Pancreas (tissue), 10 donors: ENCODE measurements at regions not wholly inside any gene's neighbourhood (a gene's known extent, or its start where the extent isn't known, plus 50 kb on each side); places are given as distances from the start of the nearest gene placed in this dataset.
A peak's percentile ranks its signal among the peaks of the same experiment; 100 is the strongest.

Experiments used
- ATAC-seq, 4 donors: fragments of 200-7000 bp; cut with Tn5 transposase; one replicate each; pipeline versions ENCODE4 v1.8.0 to v1.9.1; 2020; ENCODE audit warnings: mild to moderate bottlenecking in 4 of 4, moderate library complexity in 4 of 4
- DNase-seq, 6 donors: peaks; one replicate each; pipeline ENCODE4 v3.0.0-alpha.2; 2020
- FAIRE-seq: peaks from 2 replicates; lab custom pipeline; 2012; peaks lifted over from hg19 to GRCh38; lab: Jason Lieb, UNC
- H3K27ac ChIP-seq, 4 donors: fragments of 200-600 bp; sonication (generic); 1 replicate in 3 of 4; 2 replicates in 1 of 4; pipeline versions ENCODE4 v1.5.0 to v1.8.0; 2020
- H3K27me3 ChIP-seq, 4 donors: fragments of 200-600 bp; one replicate each; pipeline ENCODE4 v1.8.0; 2021
- H3K36me3 ChIP-seq, 3 donors: fragments of 200-600 bp; sonication (generic) in 1 of 3; one replicate each; pipeline versions ENCODE4 v1.5.0 to v1.8.0; 2020 to 2021
- H3K4me1 ChIP-seq, 3 donors: fragments of 200-600 bp; one replicate each; pipeline ENCODE4 v1.8.0; 2021
- H3K4me3 ChIP-seq, 4 donors: fragments of 200-600 bp; sonication (generic) in 2 of 4; one replicate each; pipeline versions ENCODE4 v1.5.0 to v1.8.0; 2020 to 2021
- H3K9me3 ChIP-seq, 4 donors: fragments of 200-600 bp; one replicate each; pipeline ENCODE4 v1.8.0; 2021
- WGBS, 2 donors: extraction: QIAGEN DNeasy Blood & Tissue Kit; methylation state at CpG; one replicate each; pipeline ENCODE4 v1.1.7; 2013; 5-methylcytosine and 5-hydroxymethylcytosine counted together
- intact Hi-C, 3 donors: fragments of 100-400 bp; cut with DNase I; formaldehyde crosslinking; loops; one replicate each; pipeline versions ENCODE4 v1.11.1 to v1.14.2; 2022
- TF ChIP-seq, protein P1 (sequence below), 4 donors: fragments of 200-600 bp; sonication (generic) in 3 of 4; IDR thresholded peaks; one replicate each; pipeline versions ENCODE4 v1.5.0 to v1.8.0; 2021; ENCODE audit warnings: antibody characterized with exemption in 4 of 4
- donor health status: healthy with polysubstance abuse.
- donor health status: DM: no; HTN: no; CAD: no; lungs with moderate emphysema.
- donor health status: DM: no; HTN: no; CAD: no.
- donor health status: control.
- donor health status: control.
- donor health status: Bipolar disorder and iron deficiency.
- donor health status: DM: yes; HTN: yes; CAD: no.
- donor health status: DM: no; HTN: no; CAD: no.
- donor health status: DM: no; HTN: no; CAD: no.
- donor health status: DM: yes; HTN: yes; CAD: no.

DNA sequence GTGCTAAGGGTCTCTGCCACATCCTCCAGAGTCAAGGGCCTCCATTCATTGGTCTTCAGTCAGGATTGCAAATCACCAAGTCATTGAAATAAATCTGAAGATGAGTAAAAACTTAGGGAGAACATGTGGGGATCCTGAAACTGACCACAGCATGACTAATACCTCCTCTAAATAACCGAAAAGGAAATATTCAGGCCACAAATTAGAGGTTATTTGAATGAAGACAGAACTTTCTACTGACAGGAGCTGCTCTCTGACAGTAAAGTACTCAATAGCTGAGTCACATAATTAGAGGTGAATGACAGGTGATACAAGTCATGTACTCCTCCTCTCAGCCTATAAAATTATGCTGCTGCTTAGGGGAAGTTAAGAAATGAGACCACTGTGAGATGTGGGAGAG is 240.2 kb upstream of the F9 start:
- TF ChIP-seq, protein P1, sequence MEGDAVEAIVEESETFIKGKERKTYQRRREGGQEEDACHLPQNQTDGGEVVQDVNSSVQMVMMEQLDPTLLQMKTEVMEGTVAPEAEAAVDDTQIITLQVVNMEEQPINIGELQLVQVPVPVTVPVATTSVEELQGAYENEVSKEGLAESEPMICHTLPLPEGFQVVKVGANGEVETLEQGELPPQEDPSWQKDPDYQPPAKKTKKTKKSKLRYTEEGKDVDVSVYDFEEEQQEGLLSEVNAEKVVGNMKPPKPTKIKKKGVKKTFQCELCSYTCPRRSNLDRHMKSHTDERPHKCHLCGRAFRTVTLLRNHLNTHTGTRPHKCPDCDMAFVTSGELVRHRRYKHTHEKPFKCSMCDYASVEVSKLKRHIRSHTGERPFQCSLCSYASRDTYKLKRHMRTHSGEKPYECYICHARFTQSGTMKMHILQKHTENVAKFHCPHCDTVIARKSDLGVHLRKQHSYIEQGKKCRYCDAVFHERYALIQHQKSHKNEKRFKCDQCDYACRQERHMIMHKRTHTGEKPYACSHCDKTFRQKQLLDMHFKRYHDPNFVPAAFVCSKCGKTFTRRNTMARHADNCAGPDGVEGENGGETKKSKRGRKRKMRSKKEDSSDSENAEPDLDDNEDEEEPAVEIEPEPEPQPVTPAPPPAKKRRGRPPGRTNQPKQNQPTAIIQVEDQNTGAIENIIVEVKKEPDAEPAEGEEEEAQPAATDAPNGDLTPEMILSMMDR (IDR thresholded peaks at IDR 0.05): no peak
- H3K4me3 ChIP-seq: no peak overlapping the region
- no peak overlapping the region for H3K27ac ChIP-seq
- 61% methylated on average over 1 of the region's 1 CpG for WGBS, 2 donors
- H3K9me3 ChIP-seq: no peaks in the 10 kb centered on the region
- H3K36me3 ChIP-seq: no peaks in the 10 kb centered on the region
- no peak for DNase-seq
- FAIRE-seq: no peak
- no peaks in the 10 kb centered on the region for H3K27me3 ChIP-seq
- peaks cover 0 to 4% (median 0%) of the 10 kb centered on the region in 3 donors for H3K4me1 ChIP-seq
- intact Hi-C loops: no loop called here
- no peak for ATAC-seq

DNA sequence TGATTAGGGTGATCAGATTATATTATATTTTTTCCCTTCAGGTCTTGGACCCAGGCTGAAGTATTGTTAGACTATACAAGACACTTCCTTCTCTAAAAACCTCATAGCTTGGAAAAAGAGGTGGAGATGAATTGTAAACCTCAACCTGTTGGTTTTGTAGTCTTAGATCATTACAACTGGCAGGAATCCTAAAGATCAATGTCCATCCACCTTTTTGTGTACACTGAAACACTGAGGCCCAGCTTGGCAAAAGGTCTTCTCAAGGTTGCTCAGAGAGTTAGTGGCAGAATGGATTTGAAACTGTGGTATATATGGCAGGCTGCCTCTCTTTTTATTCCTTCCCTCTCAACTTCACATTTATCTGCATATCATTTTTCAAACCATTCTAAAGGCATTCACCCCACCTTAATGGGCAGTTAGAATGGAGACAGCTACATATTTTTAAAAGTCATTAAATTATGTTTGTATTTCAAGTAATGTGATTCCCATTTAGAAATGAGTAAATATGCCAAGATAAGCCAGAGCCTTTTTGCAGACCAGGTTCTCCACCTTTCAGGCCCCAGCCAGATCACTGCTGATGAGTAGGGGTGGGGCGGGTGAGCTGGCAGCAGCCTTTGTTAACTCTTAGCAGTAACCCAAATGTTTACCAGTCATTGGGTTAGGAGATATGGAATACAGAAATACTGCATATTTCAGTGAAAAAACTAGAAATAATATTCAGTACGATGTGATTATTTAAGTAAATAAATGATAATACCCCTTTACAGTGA is 243.2 kb upstream of the F9 start:
- ATAC-seq (peak; percentile 70 to 85 (median 78)), FAIRE-seq (peak; percentile 9), DNase-seq (peak in 3 of 6 donors; percentile 6 to 15 (median 15))
- peaks cover 0 to 4% (median 0%) of the 10 kb centered on the region in 3 donors for H3K4me1 ChIP-seq
- no peaks in the 10 kb centered on the region for H3K9me3 ChIP-seq
- TF ChIP-seq, protein P1 (IDR thresholded peaks at IDR 0.05): no peak
- no peaks in the 10 kb centered on the region for H3K36me3 ChIP-seq
- H3K27me3 ChIP-seq: no peaks in the 10 kb centered on the region
- intact Hi-C loops: no loop called here
- WGBS, 2 donors: 21 to 33% methylated on average over 2 of the region's 2 CpGs
- no peak overlapping the region for H3K4me3 ChIP-seq
- H3K27ac ChIP-seq: no peak overlapping the region

DNA sequence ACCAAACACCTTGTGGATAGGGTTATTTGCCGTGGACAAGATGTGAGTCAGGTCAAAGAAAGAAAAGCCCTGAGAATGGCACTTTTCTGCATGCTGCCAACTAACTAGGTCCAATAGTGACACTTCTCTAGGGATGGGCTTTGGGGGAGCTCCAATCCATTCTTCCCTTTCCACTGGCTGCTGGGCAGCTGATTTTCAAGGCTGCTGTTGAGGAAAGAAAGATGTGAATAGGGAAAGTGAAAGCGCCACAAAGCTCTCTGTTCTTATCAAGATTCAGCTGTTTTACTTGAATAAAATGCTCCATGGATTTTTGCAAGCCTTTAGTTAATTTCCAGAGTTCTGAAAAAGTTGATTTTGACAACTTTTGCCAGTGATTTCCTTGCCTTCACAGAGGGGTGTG is 244.2 kb upstream of the F9 start:
- TF ChIP-seq, protein P1 (IDR thresholded peaks at IDR 0.05): no peak
- no peak overlapping the region for H3K27ac ChIP-seq
- H3K4me3 ChIP-seq: no peak overlapping the region
- DNase-seq (no peak), ATAC-seq (peak in 1 of 4 donors; percentile 34), FAIRE-seq (no peak)
- H3K27me3 ChIP-seq: no peaks in the 10 kb centered on the region
- H3K9me3 ChIP-seq: no peaks in the 10 kb centered on the region
- H3K4me1 ChIP-seq: peaks cover 0 to 4% (median 0%) of the 10 kb centered on the region in 3 donors
- WGBS, 2 donors: 72 to 83% methylated on average over 2 of the region's 2 CpGs
- intact Hi-C loops: no loop called here
- H3K36me3 ChIP-seq: no peaks in the 10 kb centered on the region

DNA sequence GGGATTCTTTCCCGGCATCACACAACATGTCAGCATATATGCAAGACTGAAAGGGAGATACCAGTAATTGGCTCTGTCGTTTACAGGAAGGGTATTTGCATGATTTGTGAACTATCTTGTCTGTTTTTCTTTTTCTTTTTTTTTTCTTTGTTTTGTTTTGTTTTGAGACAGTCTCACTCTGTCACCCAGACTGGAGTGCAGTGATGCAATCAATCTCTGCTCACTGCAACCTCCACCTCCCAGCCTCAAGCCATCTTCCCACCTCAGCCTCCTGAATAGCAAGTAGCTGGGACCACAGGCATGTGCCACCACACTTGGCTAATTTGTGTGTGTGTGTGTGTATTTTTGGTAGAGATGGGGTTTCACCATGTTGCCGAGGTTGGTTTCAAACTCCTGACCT is 262.7 kb upstream of the F9 start:
- H3K27me3 ChIP-seq: peaks cover 0 to 6% (median 0%) of the 10 kb centered on the region in 4 donors
- H3K36me3 ChIP-seq: no peaks in the 10 kb centered on the region
- H3K9me3 ChIP-seq: no peaks in the 10 kb centered on the region
- no peak overlapping the region for H3K4me3 ChIP-seq
- TF ChIP-seq, protein P1 (IDR thresholded peaks at IDR 0.05): no peak
- FAIRE-seq: no peak
- DNase-seq: no peak
- intact Hi-C loops: no loop called here
- no peak overlapping the region for H3K27ac ChIP-seq
- ATAC-seq: no peak
- WGBS, 2 donors: 59% methylated on average over 3 of the region's 3 CpGs
- H3K4me1 ChIP-seq: no peaks in the 10 kb centered on the region

DNA sequence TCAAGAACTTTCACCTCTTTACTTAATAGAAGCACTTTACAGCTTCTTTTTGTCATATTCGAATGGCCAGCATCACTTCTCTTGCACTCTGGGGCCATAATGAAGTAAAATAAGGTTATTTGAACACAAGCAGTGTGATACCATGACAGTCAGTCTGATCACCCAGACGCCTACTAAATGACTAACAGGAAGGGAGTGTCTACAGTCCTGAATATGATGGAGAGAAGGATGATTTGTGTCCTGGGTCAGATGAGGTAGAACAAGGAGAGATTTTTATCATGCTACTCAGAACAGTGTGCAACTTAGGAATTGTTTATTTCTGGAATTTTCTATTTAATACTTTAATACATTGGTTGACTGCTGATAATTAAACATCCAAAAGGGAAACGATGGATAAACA is 284.2 kb upstream of the F9 start:
- Histone ChIP-seq H3K27me3 (peaks cover 0 to 4% (median 0%) of the 10 kb centered on the region in 4 donors), H3K4me1 (no peaks in the 10 kb centered on the region), H3K36me3 (no peaks in the 10 kb centered on the region), H3K9me3 (no peaks in the 10 kb centered on the region), H3K27ac (no peak overlapping the region), H3K4me3 (no peak overlapping the region)
- DNase-seq: no peak
- ATAC-seq: no peak
- TF ChIP-seq, protein P1 (IDR thresholded peaks at IDR 0.05): no peak
- no peak for FAIRE-seq
- intact Hi-C loops: no loop called here
- WGBS, 2 donors: 32 to 44% methylated on average over 3 of the region's 3 CpGs
